ENCODE measurements at regions not wholly inside any gene's neighbourhood (a gene's known extent, or its start where the extent isn't known, plus 50 kb on each side); places are given as distances from the start of the nearest gene placed in this dataset.

GRCh38 chr2:12162269-12163247 lies 416.1 kb downstream of the LPIN1 start:
- in situ Hi-C loops (cut with HindIII; ENCODE audit: low pct_unique_long_range_greater_than_20kb, low sequenced_read_pairs): no loop called here
- no peak for TF ChIP-seq JUND (IDR thresholded peaks at IDR 0.05; ENCODE audit: low read depth)
- DNase-seq (ENCODE audit: low read depth in 1 of 2, low spot score in 1 of 2): no peak

GRCh38 chr2:12163866-12164265 lies 417.4 kb downstream of the LPIN1 start:
- no peak for DNase-seq (ENCODE audit: low read depth in 1 of 2, low spot score in 1 of 2)
- in situ Hi-C loops (cut with HindIII; ENCODE audit: low pct_unique_long_range_greater_than_20kb, low sequenced_read_pairs): no loop called here
- TF ChIP-seq JUND (IDR thresholded peaks at IDR 0.05; ENCODE audit: low read depth): no peak

- no peak for DNase-seq (ENCODE audit: low read depth in 1 of 2, low spot score in 1 of 2)
- in situ Hi-C loops (cut with HindIII; ENCODE audit: low pct_unique_long_range_greater_than_20kb, low sequenced_read_pairs): no loop called here
- TF ChIP-seq JUND (IDR thresholded peaks at IDR 0.05; ENCODE audit: low read depth): no peak
Measured at GRCh38 chr2:12164689-12165088, 418.3 kb downstream of the LPIN1 start.

GRCh38 chr2:12167525-12168317 lies 421.3 kb downstream of the LPIN1 start:
- DNase-seq (ENCODE audit: low read depth in 1 of 2, low spot score in 1 of 2): no peak
- in situ Hi-C loops (cut with HindIII; ENCODE audit: low pct_unique_long_range_greater_than_20kb, low sequenced_read_pairs): no loop called here
- TF ChIP-seq JUND (IDR thresholded peaks at IDR 0.05; ENCODE audit: low read depth): no peak

- TF ChIP-seq JUND (IDR thresholded peaks at IDR 0.05; ENCODE audit: low read depth): no peak
- in situ Hi-C loops (cut with HindIII; ENCODE audit: low pct_unique_long_range_greater_than_20kb, low sequenced_read_pairs): no loop called here
- peak in 1 of 2 experiments; percentile 17 for DNase-seq (ENCODE audit: low read depth in 1 of 2, low spot score in 1 of 2)
Measured at GRCh38 chr2:12168354-12168753, 421.9 kb downstream of the LPIN1 start.

GRCh38 chr2:12168791-12169388 lies 422.5 kb downstream of the LPIN1 start:
- no peak for DNase-seq (ENCODE audit: low read depth in 1 of 2, low spot score in 1 of 2)
- no peak for TF ChIP-seq JUND (IDR thresholded peaks at IDR 0.05; ENCODE audit: low read depth)
- in situ Hi-C loops (cut with HindIII; ENCODE audit: low pct_unique_long_range_greater_than_20kb, low sequenced_read_pairs): no loop called here

GRCh38 chr2:12169721-12170120 lies 423.3 kb downstream of the LPIN1 start:
- TF ChIP-seq JUND (IDR thresholded peaks at IDR 0.05; ENCODE audit: low read depth): no peak
- no peak for DNase-seq (ENCODE audit: low read depth in 1 of 2, low spot score in 1 of 2)
- in situ Hi-C loops (cut with HindIII; ENCODE audit: low pct_unique_long_range_greater_than_20kb, low sequenced_read_pairs): no loop called here

- in situ Hi-C loops (cut with HindIII; ENCODE audit: low pct_unique_long_range_greater_than_20kb, low sequenced_read_pairs): no loop called here
- no peak for DNase-seq (ENCODE audit: low read depth in 1 of 2, low spot score in 1 of 2)
- TF ChIP-seq JUND (IDR thresholded peaks at IDR 0.05; ENCODE audit: low read depth): no peak
Measured at GRCh38 chr2:12170121-12170520, 423.7 kb downstream of the LPIN1 start.

- in situ Hi-C loops (cut with HindIII; ENCODE audit: low pct_unique_long_range_greater_than_20kb, low sequenced_read_pairs): no loop called here
- DNase-seq (ENCODE audit: low read depth in 1 of 2, low spot score in 1 of 2): no peak
- no peak for TF ChIP-seq JUND (IDR thresholded peaks at IDR 0.05; ENCODE audit: low read depth)
Measured at GRCh38 chr2:12173271-12173942, 427.0 kb downstream of the LPIN1 start.

GRCh38 chr2:12173943-12174340 lies 427.5 kb downstream of the LPIN1 start:
- no peak for DNase-seq (ENCODE audit: low read depth in 1 of 2, low spot score in 1 of 2)
- TF ChIP-seq JUND (IDR thresholded peaks at IDR 0.05; ENCODE audit: low read depth): no peak
- in situ Hi-C loops (cut with HindIII; ENCODE audit: low pct_unique_long_range_greater_than_20kb, low sequenced_read_pairs): no loop called here

GRCh38 chr2:12175323-12175722 lies 428.9 kb downstream of the LPIN1 start:
- TF ChIP-seq JUND (IDR thresholded peaks at IDR 0.05; ENCODE audit: low read depth): no peak
- in situ Hi-C loops (cut with HindIII; ENCODE audit: low pct_unique_long_range_greater_than_20kb, low sequenced_read_pairs): no loop called here
- DNase-seq (ENCODE audit: low read depth in 1 of 2, low spot score in 1 of 2): no peak
